ENCODE measurements at regions not wholly inside any gene's neighbourhood (a gene's known extent, or its start where the extent isn't known, plus 50 kb on each side); places are given as distances from the start of the nearest gene placed in this dataset.

GRCh38 chr1:182263706-182264105 is 127.9 kb downstream of the GLUL start:
- Mint-ChIP-seq H3K27me3 (peaks cover 2% of the 10 kb centered on the region), H3K27ac (no peak overlapping the region), H3K36me3 (ENCODE audit: low read depth) (peaks cover 2% of the 10 kb centered on the region), H3K4me1 (peaks cover 30% of the 10 kb centered on the region), H3K4me3 (no peak overlapping the region)
- ATAC-seq, result no peak
- no peaks in the 10 kb centered on the region for H3K9me3 ChIP-seq (ENCODE audit: control insufficient read depth, low read length, poor library complexity, severe bottlenecking)
- DNase-seq, result no peak

GRCh38 chr1:182262425-182262824 is 129.2 kb downstream of the GLUL start:
- H3K9me3 ChIP-seq (ENCODE audit: control insufficient read depth, low read length, poor library complexity, severe bottlenecking), result no peaks in the 10 kb centered on the region
- Mint-ChIP-seq H3K27ac (no peak overlapping the region), H3K4me1 (peaks cover 31% of the 10 kb centered on the region), H3K4me3 (no peak overlapping the region), H3K36me3 (ENCODE audit: low read depth) (no peaks in the 10 kb centered on the region), H3K27me3 (no peaks in the 10 kb centered on the region)
- ATAC-seq (no peak), DNase-seq (no peak)

- H3K27me3 Mint-ChIP-seq, result no peaks in the 10 kb centered on the region
- H3K27ac Mint-ChIP-seq, result no peak overlapping the region
- no peak for DNase-seq
- H3K9me3 ChIP-seq (ENCODE audit: control insufficient read depth, low read length, poor library complexity, severe bottlenecking), result no peaks in the 10 kb centered on the region
- no peak overlapping the region for H3K4me3 Mint-ChIP-seq
- ATAC-seq, result no peak
- no peaks in the 10 kb centered on the region for H3K36me3 Mint-ChIP-seq (ENCODE audit: low read depth)
- peaks cover 31% of the 10 kb centered on the region for H3K4me1 Mint-ChIP-seq
Observed at GRCh38 chr1:182261655-182262054, 129.9 kb downstream of the GLUL start.

- no peak overlapping the region for H3K27ac Mint-ChIP-seq
- H3K36me3 Mint-ChIP-seq (ENCODE audit: low read depth), result no peaks in the 10 kb centered on the region
- DNase-seq (no peak), ATAC-seq (no peak)
- peaks cover 28% of the 10 kb centered on the region for H3K4me1 Mint-ChIP-seq
- no peak overlapping the region for H3K4me3 Mint-ChIP-seq
- H3K9me3 ChIP-seq (ENCODE audit: control insufficient read depth, low read length, poor library complexity, severe bottlenecking), result no peaks in the 10 kb centered on the region
- H3K27me3 Mint-ChIP-seq, result no peaks in the 10 kb centered on the region
Observed at GRCh38 chr1:182260516-182260915, 131.1 kb downstream of the GLUL start.

GRCh38 chr1:182259968-182260367 is 131.6 kb downstream of the GLUL start:
- H3K27ac Mint-ChIP-seq, result peak overlapping the region; percentile 81
- H3K4me1 Mint-ChIP-seq, result peaks cover 28% of the 10 kb centered on the region
- no peaks in the 10 kb centered on the region for H3K27me3 Mint-ChIP-seq
- H3K9me3 ChIP-seq (ENCODE audit: control insufficient read depth, low read length, poor library complexity, severe bottlenecking), result no peaks in the 10 kb centered on the region
- ATAC-seq (no peak), DNase-seq (no peak)
- peak overlapping the region; percentile 51 for H3K4me3 Mint-ChIP-seq
- no peaks in the 10 kb centered on the region for H3K36me3 Mint-ChIP-seq (ENCODE audit: low read depth)

GRCh38 chr1:182259229-182259872 is 132.2 kb downstream of the GLUL start:
- Mint-ChIP-seq H3K36me3 (ENCODE audit: low read depth) (no peaks in the 10 kb centered on the region), H3K4me1 (peaks cover 28% of the 10 kb centered on the region), H3K27ac (peak overlapping the region; percentile 81), H3K4me3 (peak overlapping the region; percentile 51), H3K27me3 (no peaks in the 10 kb centered on the region)
- DNase-seq (peak in 2 of 3 donors; percentile 25 to 26), ATAC-seq (peak; percentile 90)
- no peaks in the 10 kb centered on the region for H3K9me3 ChIP-seq (ENCODE audit: control insufficient read depth, low read length, poor library complexity, severe bottlenecking)

- no peaks in the 10 kb centered on the region for H3K9me3 ChIP-seq (ENCODE audit: control insufficient read depth, low read length, poor library complexity, severe bottlenecking)
- Mint-ChIP-seq H3K4me1 (peaks cover 25% of the 10 kb centered on the region), H3K27me3 (no peaks in the 10 kb centered on the region), H3K27ac (peak overlapping the region; percentile 3), H3K36me3 (ENCODE audit: low read depth) (no peaks in the 10 kb centered on the region), H3K4me3 (no peak overlapping the region)
- ATAC-seq (no peak), DNase-seq (no peak)
Observed at GRCh38 chr1:182257369-182258063, 134.1 kb downstream of the GLUL start.

GRCh38 chr1:182256931-182257330 is 134.7 kb downstream of the GLUL start:
- Mint-ChIP-seq H3K4me1 (peaks cover 21% of the 10 kb centered on the region), H3K36me3 (ENCODE audit: low read depth) (no peaks in the 10 kb centered on the region), H3K27ac (no peak overlapping the region), H3K4me3 (no peak overlapping the region), H3K27me3 (no peaks in the 10 kb centered on the region)
- DNase-seq (no peak), ATAC-seq (no peak)
- no peaks in the 10 kb centered on the region for H3K9me3 ChIP-seq (ENCODE audit: control insufficient read depth, low read length, poor library complexity, severe bottlenecking)

GRCh38 chr1:182255494-182255893 is 136.1 kb downstream of the GLUL start:
- H3K9me3 ChIP-seq (ENCODE audit: control insufficient read depth, low read length, poor library complexity, severe bottlenecking), result no peaks in the 10 kb centered on the region
- Mint-ChIP-seq H3K27ac (no peak overlapping the region), H3K4me1 (peaks cover 14% of the 10 kb centered on the region), H3K36me3 (ENCODE audit: low read depth) (no peaks in the 10 kb centered on the region), H3K4me3 (no peak overlapping the region), H3K27me3 (no peaks in the 10 kb centered on the region)
- DNase-seq (no peak), ATAC-seq (no peak)

GRCh38 chr1:182253319-182253860 is 138.2 kb downstream of the GLUL start:
- Mint-ChIP-seq H3K27ac (peak overlapping the region; percentile 32), H3K4me3 (no peak overlapping the region), H3K27me3 (no peaks in the 10 kb centered on the region), H3K4me1 (peaks cover 7% of the 10 kb centered on the region), H3K36me3 (ENCODE audit: low read depth) (no peaks in the 10 kb centered on the region)
- DNase-seq (no peak), ATAC-seq (no peak)
- H3K9me3 ChIP-seq (ENCODE audit: control insufficient read depth, low read length, poor library complexity, severe bottlenecking), result no peaks in the 10 kb centered on the region

GRCh38 chr1:182251561-182251960 is 140.0 kb downstream of the GLUL start:
- ATAC-seq (no peak), DNase-seq (no peak)
- H3K36me3 Mint-ChIP-seq (ENCODE audit: low read depth), result no peaks in the 10 kb centered on the region
- no peaks in the 10 kb centered on the region for H3K9me3 ChIP-seq (ENCODE audit: control insufficient read depth, low read length, poor library complexity, severe bottlenecking)
- no peak overlapping the region for H3K27ac Mint-ChIP-seq
- peaks cover 5% of the 10 kb centered on the region for H3K4me1 Mint-ChIP-seq
- H3K27me3 Mint-ChIP-seq, result no peaks in the 10 kb centered on the region
- no peak overlapping the region for H3K4me3 Mint-ChIP-seq

- Mint-ChIP-seq H3K36me3 (ENCODE audit: low read depth) (no peaks in the 10 kb centered on the region), H3K4me3 (peak overlapping the region; percentile 41), H3K27ac (peak overlapping the region; percentile 27), H3K27me3 (no peaks in the 10 kb centered on the region), H3K4me1 (peaks cover 5% of the 10 kb centered on the region)
- ATAC-seq, result no peak
- no peaks in the 10 kb centered on the region for H3K9me3 ChIP-seq (ENCODE audit: control insufficient read depth, low read length, poor library complexity, severe bottlenecking)
- no peak for DNase-seq
Observed at GRCh38 chr1:182249201-182249676, 142.4 kb downstream of the GLUL start.

- no peak for DNase-seq
- no peak for ATAC-seq
- Mint-ChIP-seq H3K4me3 (no peak overlapping the region), H3K36me3 (ENCODE audit: low read depth) (no peaks in the 10 kb centered on the region), H3K27ac (peak overlapping the region; percentile 27), H3K27me3 (no peaks in the 10 kb centered on the region), H3K4me1 (peaks cover 5% of the 10 kb centered on the region)
- H3K9me3 ChIP-seq (ENCODE audit: control insufficient read depth, low read length, poor library complexity, severe bottlenecking), result no peaks in the 10 kb centered on the region
Observed at GRCh38 chr1:182248721-182249120, 142.9 kb downstream of the GLUL start.

Measured in T-helper 17 cell (primary cell).